ENCODE measurements at regions not wholly inside any gene's neighbourhood (a gene's known extent, or its start where the extent isn't known, plus 50 kb on each side); places are given as distances from the start of the nearest gene placed in this dataset.

DNA sequence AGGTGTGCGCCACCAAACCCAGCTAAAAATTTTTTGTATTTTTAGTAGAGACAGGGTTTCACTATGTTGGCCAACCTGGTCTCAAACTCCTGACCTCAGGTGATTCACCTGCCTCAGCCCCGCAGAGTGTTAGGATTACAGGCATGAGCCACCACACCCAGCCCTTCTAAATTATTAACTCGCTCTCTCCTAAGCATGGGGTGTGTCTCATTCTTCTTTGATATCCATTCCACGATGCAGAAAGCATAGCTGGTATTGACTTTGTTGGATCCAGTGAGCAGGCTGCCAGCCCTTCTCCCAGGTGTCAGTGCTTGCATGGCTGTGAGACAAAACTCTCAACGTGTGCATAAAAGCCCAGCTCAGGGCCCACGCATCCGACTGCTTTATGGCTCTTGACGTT is 254.1 kb upstream of the PFKP start:
- TF ChIP-seq, protein P1, sequence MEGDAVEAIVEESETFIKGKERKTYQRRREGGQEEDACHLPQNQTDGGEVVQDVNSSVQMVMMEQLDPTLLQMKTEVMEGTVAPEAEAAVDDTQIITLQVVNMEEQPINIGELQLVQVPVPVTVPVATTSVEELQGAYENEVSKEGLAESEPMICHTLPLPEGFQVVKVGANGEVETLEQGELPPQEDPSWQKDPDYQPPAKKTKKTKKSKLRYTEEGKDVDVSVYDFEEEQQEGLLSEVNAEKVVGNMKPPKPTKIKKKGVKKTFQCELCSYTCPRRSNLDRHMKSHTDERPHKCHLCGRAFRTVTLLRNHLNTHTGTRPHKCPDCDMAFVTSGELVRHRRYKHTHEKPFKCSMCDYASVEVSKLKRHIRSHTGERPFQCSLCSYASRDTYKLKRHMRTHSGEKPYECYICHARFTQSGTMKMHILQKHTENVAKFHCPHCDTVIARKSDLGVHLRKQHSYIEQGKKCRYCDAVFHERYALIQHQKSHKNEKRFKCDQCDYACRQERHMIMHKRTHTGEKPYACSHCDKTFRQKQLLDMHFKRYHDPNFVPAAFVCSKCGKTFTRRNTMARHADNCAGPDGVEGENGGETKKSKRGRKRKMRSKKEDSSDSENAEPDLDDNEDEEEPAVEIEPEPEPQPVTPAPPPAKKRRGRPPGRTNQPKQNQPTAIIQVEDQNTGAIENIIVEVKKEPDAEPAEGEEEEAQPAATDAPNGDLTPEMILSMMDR (conservative IDR thresholded peaks at IDR 0.05; ENCODE audit: low read depth, low read length): no peak
- no peak for TF ChIP-seq EZH2phosphoT487 (IDR thresholded peaks at IDR 0.05; ENCODE audit: borderline replicate concordance, low read length)
- no peak for TF ChIP-seq EZH2 (IDR thresholded peaks at IDR 0.05; ENCODE audit: low read length, unreplicated experiment)

All from PC-3 (cell line).